RWPE1 (cell line): ENCODE measurements at regions not wholly inside any gene's neighbourhood (a gene's known extent, or its start where the extent isn't known, plus 50 kb on each side); places are given as distances from the start of the nearest gene placed in this dataset.

Source experiments
- CTCF ChIA-PET: fragments of 350-600 bp; sonication (Branson Sonifier 250); formaldehyde crosslinking; extraction: SDS; loops from one replicate; lab custom pipeline; 2021; lab: Yijun Ruan, JAX
- POLR2A ChIA-PET: fragments of 400-600 bp; formaldehyde crosslinking; extraction: SDS; loops from one replicate; lab custom pipeline; 2020; ENCODE audit warnings: antibody characterized with exemption; ENCODE audit not compliant: low non-redundant PET; lab: Yijun Ruan, JAX
- DNase-seq: peaks from one replicate; pipeline ENCODE4 v3.0.0; 2012; ENCODE audit warnings: low spot score
- H3K27ac ChIP-seq: fragments of 450-650 bp; 2 replicates; pipeline ENCODE4 v1.5.1; 2017
- TF ChIP-seq, protein P1 (sequence below): fragments of 450-650 bp; conservative IDR thresholded peaks from 2 replicates; pipeline ENCODE4 v1.5.1; 2017; ENCODE audit warnings: low read depth, mild to moderate bottlenecking

DNA sequence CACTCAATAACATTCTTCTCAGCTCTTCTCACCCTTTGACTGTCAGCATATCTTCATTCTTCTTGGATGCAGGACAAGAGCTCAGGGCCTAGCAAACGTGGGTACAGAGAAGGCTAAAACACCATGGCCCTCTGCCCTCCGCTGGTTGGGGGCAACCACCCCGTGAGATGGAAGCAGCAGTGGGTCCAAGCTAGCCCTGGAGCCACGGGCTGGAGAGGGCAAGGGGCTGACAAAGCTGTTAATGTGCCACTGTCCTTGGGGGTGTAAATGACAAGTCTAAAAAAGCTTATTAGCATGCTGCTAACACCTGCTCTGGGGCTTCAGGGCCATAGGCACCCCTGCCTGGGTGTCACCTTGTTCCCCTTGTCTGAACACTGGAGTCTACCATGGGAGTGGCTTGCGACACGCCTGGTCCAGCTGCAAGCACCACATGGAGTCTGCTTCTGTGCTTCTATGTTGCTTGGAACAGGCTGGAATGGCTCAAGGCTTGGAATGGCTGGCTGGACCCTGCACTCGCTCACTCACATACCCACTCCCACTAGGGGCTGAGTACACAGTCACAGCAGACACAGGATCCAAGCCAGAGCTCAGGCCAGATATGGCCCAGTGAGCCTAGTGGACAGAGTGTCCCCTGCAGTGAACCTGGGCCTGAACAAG lies 246.0 kb downstream of the PCDH10 start:
- TF ChIP-seq, protein P1, sequence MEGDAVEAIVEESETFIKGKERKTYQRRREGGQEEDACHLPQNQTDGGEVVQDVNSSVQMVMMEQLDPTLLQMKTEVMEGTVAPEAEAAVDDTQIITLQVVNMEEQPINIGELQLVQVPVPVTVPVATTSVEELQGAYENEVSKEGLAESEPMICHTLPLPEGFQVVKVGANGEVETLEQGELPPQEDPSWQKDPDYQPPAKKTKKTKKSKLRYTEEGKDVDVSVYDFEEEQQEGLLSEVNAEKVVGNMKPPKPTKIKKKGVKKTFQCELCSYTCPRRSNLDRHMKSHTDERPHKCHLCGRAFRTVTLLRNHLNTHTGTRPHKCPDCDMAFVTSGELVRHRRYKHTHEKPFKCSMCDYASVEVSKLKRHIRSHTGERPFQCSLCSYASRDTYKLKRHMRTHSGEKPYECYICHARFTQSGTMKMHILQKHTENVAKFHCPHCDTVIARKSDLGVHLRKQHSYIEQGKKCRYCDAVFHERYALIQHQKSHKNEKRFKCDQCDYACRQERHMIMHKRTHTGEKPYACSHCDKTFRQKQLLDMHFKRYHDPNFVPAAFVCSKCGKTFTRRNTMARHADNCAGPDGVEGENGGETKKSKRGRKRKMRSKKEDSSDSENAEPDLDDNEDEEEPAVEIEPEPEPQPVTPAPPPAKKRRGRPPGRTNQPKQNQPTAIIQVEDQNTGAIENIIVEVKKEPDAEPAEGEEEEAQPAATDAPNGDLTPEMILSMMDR, result no peak
- POLR2A ChIA-PET, result no interaction called here
- no peak for DNase-seq
- H3K27ac ChIP-seq, result no peak overlapping the region
- CTCF ChIA-PET, result interaction anchor here (0.6 kb wide), 1 partner anchor 44 kb away, joined by 4 read pairs; no protein-coding TSS in a partner anchor

GRCh38 chr4:133390198-133390855 lies 241.2 kb downstream of the PCDH10 start:
- H3K27ac ChIP-seq, result no peak overlapping the region
- DNase-seq, result no peak
- TF ChIP-seq, protein P1, result no peak
- ChIA-PET POLR2A (no interaction called here), CTCF (no interaction called here)

DNA sequence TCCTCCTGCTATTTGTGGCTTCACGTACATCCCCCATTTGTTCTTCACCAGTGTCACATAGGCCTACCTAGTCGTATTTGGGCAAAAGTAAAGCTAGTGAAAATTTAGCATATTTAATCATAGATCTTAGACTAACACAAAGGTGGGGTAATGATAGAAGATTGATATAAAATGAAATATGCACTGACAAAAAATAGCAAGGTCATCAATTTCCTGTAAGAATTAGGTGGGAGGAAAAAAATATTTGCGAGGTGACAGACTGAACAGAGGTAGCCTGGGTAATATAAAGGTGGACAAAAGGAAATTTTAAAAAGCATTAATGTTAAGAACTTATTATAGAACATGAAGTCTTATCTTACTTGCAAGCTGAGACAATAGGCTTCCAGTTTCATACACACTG lies 239.9 kb downstream of the PCDH10 start:
- CTCF ChIA-PET, result no interaction called here
- H3K27ac ChIP-seq, result no peak overlapping the region
- DNase-seq, result no peak
- TF ChIP-seq, protein P1, result no peak
- POLR2A ChIA-PET, result no interaction called here

DNA sequence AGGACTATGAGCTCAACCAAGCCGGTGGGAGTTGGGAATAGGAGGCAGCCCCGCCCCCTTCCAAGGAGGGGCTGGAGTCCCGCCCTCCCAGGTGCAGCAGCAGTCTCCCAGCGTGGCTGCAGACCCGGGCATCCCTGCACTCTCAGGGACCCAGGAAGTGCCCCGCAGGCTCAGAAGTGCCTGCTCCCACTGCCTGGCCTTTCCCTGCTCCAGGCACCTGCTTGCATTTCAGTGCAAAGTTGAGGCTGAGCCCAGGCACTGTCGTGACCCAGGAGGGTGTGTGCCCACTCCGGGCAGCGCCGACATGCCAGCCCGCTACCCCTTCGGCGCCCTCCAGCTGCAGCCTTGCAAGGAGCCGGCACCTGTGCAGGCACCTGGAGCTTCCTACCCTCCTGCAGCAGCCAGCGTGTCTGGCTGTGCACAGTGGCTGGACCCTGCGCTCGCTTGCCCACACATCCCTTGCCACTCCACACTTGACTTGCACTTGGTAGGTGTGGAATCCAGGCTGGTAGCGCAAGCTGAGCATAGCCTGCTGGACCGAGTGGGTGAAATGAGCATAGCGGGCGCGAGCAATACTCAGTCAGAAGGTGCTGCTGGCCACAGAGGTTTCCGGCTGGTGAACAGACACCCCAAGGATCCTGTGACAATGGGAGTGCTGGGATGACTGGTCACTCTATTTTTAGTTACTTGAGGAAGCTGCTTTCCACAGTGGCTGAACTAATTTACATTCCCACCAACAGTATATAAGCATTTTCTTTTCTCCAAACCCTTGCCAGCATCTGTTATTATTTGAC lies 236.3 kb downstream of the PCDH10 start:
- no peak overlapping the region for H3K27ac ChIP-seq
- ChIA-PET CTCF (no interaction called here), POLR2A (no interaction called here)
- TF ChIP-seq, protein P1, result no peak
- DNase-seq, result no peak

- DNase-seq, result no peak
- ChIA-PET POLR2A (no interaction called here), CTCF (no interaction called here)
- TF ChIP-seq, protein P1, result no peak
- H3K27ac ChIP-seq, result no peak overlapping the region
Observed at GRCh38 chr4:133379681-133380438, 230.8 kb downstream of the PCDH10 start.

- POLR2A ChIA-PET, result no interaction called here
- no peak for DNase-seq
- no peak overlapping the region for H3K27ac ChIP-seq
- TF ChIP-seq, protein P1, result no peak
- CTCF ChIA-PET, result interaction anchor here (0.6 kb wide), 1 partner anchor 10 kb away, joined by 3 read pairs; no protein-coding TSS in a partner anchor
Observed at GRCh38 chr4:133377286-133377685, 228.2 kb downstream of the PCDH10 start.
